Panc1 (cell line): ENCODE measurements at regions not wholly inside any gene's neighbourhood (a gene's known extent, or its start where the extent isn't known, plus 50 kb on each side); places are given as distances from the start of the nearest gene placed in this dataset.

ENCODE experiments used
- ATAC-seq: fragments of 200-7000 bp; cut with Tn5 transposase; 2 replicates; pipeline ENCODE4 v1.9.1; 2020; ENCODE audit warnings: mild to moderate bottlenecking, moderate library complexity
- BruUV-seq: library from RNA; stranded (reverse); fragments of 400-500 nt; replicated peaks from 2 replicates; lab custom pipeline; 2021; lab: Mats Ljungman, UMichigan
- CTCF ChIA-PET: fragments of 300-600 bp; sonication (Branson Sonifier 250); formaldehyde crosslinking; loops from one replicate; lab custom pipeline; 2022; ENCODE audit warnings: antibody characterized with exemption; lab: Charles Lee
- POLR2A ChIA-PET: fragments of 300-600 bp; sonication (Branson Sonifier 250); formaldehyde crosslinking; loops from one replicate; lab custom pipeline; 2022; ENCODE audit warnings: antibody characterized with exemption; lab: Charles Lee
- DNase-seq: peaks from one replicate; pipeline ENCODE4 v3.0.0-alpha.2; 2010; ENCODE audit warnings: low read depth, low spot score
- H3K27ac ChIP-seq: 2 replicates; pipeline ENCODE4 v1.5.1; 2011; ENCODE audit warnings: mild to moderate bottlenecking, low read length, inconsistent platforms
- H3K27me3 ChIP-seq: fragments of 200-500 bp; sonication (Bioruptor generic); 2 replicates; pipeline ENCODE4 v1.6.0; 2014; ENCODE audit warnings: low read length, inconsistent platforms; ENCODE audit not compliant: control insufficient read depth, insufficient read depth
- H3K36me3 ChIP-seq: fragments of 200-500 bp; sonication (Bioruptor generic); 2 replicates; pipeline ENCODE4 v1.5.1; 2014; ENCODE audit warnings: inconsistent platforms, mild to moderate bottlenecking, low read length, moderate library complexity; ENCODE audit not compliant: control insufficient read depth, insufficient read depth
- H3K4me1 ChIP-seq: 2 replicates; pipeline ENCODE4 v1.5.1; 2011; ENCODE audit warnings: inconsistent platforms, mild to moderate bottlenecking, low read length, moderate library complexity; ENCODE audit not compliant: control insufficient read depth, insufficient read depth
- H3K4me3 ChIP-seq, 2 experiments: 2 replicates each; pipeline ENCODE4 v1.5.1; 2011 to 2012; ENCODE audit warnings: low read depth in 2 of 2, low read length in 2 of 2, mild to moderate bottlenecking in 2 of 2, inconsistent platforms in 1 of 2, moderate library complexity in 1 of 2
- H3K9me3 ChIP-seq: fragments of 200-500 bp; sonication (Bioruptor generic); 2 replicates; pipeline ENCODE4 v1.5.1; 2014; ENCODE audit warnings: low read depth, mild to moderate bottlenecking, inconsistent platforms, low read length, moderate library complexity; ENCODE audit not compliant: control insufficient read depth, insufficient read depth
- POLR2AphosphoS5 ChIP-seq: IDR thresholded peaks from 2 replicates; pipeline ENCODE4 v1.6.1; 2012; ENCODE audit warnings: mild to moderate bottlenecking, low read depth, low read length, moderate library complexity
- SIN3A ChIP-seq: IDR thresholded peaks from 2 replicates; pipeline ENCODE4 v1.6.1; 2012; ENCODE audit warnings: low read depth, mild to moderate bottlenecking, low read length, moderate library complexity, borderline replicate concordance; ENCODE audit not compliant: insufficient read depth
- TCF7L2 ChIP-seq: IDR thresholded peaks from 2 replicates; pipeline ENCODE4 v1.6.1; 2011; ENCODE audit warnings: mild to moderate bottlenecking, low read depth, low read length, inconsistent platforms
- in situ Hi-C: cut with HindIII; loops from 2 replicates; pipeline ENCODE4 v1.10.0; 2016; ENCODE audit warnings: low sequenced_read_pairs, low pct_unique_long_range_greater_than_20kb
- intact Hi-C: fragments of 100-400 bp; cut with micrococcal nuclease; formaldehyde crosslinking; loops from one replicate; pipeline ENCODE4 v1.10.0; 2022; ENCODE audit not compliant: unreplicated experiment
- TF ChIP-seq, protein P1 (sequence below), 2 experiments: IDR thresholded peaks; 2 replicates each; pipeline ENCODE4 v1.6.1; 2011 to 2012; ENCODE audit warnings: low read depth in 2 of 2, control low read depth in 1 of 2, low read length in 1 of 2, mild to moderate bottlenecking in 1 of 2, moderate library complexity in 1 of 2; ENCODE audit not compliant: insufficient read depth in 1 of 2
- TF ChIP-seq, protein P2 (sequence below): fragments of 450-650 bp; IDR thresholded peaks from 2 replicates; pipeline ENCODE4 v1.5.1; 2017; ENCODE audit warnings: mild to moderate bottlenecking

DNA sequence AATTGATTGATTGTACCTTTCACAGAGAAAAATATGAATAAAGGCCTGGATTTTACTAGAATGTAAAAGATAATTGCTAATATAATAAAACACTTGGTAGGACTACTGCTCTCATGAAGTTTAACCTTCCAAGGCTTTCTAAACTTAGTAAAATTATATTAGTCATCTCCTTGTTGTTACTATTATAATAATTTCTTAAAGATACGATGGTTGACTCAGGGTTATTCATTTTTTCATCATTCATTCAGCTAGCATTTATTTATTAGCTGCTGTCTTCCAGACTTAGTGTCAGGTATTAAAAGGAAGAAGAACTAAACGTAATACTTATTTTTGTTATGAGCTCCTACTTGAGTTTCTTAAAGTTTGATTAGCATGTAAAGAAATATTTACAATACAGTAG lies 771.6 kb upstream of the NR2F2 start:
- CTCF ChIA-PET: interaction anchor here (0.6 kb wide), 1 partner anchor 768 kb away, joined by 5 read pairs; no protein-coding TSS in a partner anchor
- no peak overlapping the region for H3K27ac ChIP-seq

DNA sequence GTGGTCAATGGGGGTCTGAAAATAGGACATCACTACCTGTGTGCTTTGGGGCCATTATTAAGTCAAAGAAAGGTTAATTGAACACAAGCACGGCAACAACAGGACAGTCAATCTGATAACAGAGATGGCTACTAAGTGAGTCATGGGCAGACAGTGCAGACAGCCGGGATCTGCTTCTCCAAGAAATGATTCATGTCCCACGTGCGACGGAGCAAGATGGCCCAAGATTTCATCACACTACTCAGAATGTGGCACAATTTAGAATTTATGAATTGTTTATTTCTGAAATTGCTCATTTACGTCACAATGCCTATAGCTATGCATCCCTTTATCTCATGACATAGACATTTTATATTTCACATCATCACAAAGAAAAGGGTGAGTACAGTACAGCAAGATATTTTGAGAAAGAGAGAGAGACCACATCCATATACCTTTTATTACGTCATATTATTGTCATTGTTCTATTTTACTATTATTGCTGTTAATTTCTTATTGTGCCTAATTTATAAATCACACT lies 770.6 kb upstream of the NR2F2 start:
- BruUV-seq: no TSS peak
- DNase-seq: no peak
- Histone ChIP-seq H3K27ac (no peak overlapping the region), H3K27me3 (no peaks in the 10 kb centered on the region), H3K4me1 (no peaks in the 10 kb centered on the region), H3K9me3 (no peaks in the 10 kb centered on the region), H3K36me3 (no peaks in the 10 kb centered on the region), H3K4me3 (no peak overlapping the region)
- intact Hi-C loops (no loop called here), in situ Hi-C loops (no loop called here)
- ChIA-PET POLR2A (no interaction called here), CTCF (no interaction called here)
- ATAC-seq: no peak
- TF ChIP-seq, protein P1, sequence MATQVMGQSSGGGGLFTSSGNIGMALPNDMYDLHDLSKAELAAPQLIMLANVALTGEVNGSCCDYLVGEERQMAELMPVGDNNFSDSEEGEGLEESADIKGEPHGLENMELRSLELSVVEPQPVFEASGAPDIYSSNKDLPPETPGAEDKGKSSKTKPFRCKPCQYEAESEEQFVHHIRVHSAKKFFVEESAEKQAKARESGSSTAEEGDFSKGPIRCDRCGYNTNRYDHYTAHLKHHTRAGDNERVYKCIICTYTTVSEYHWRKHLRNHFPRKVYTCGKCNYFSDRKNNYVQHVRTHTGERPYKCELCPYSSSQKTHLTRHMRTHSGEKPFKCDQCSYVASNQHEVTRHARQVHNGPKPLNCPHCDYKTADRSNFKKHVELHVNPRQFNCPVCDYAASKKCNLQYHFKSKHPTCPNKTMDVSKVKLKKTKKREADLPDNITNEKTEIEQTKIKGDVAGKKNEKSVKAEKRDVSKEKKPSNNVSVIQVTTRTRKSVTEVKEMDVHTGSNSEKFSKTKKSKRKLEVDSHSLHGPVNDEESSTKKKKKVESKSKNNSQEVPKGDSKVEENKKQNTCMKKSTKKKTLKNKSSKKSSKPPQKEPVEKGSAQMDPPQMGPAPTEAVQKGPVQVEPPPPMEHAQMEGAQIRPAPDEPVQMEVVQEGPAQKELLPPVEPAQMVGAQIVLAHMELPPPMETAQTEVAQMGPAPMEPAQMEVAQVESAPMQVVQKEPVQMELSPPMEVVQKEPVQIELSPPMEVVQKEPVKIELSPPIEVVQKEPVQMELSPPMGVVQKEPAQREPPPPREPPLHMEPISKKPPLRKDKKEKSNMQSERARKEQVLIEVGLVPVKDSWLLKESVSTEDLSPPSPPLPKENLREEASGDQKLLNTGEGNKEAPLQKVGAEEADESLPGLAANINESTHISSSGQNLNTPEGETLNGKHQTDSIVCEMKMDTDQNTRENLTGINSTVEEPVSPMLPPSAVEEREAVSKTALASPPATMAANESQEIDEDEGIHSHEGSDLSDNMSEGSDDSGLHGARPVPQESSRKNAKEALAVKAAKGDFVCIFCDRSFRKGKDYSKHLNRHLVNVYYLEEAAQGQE (IDR thresholded peaks at IDR 0.05; ENCODE audit: insufficient read depth in 1 of 2, low read depth in 2 of 2, low read length in 1 of 2): no peak

More for the DNA sequence above, 771.6 kb upstream of the NR2F2 start:
- no peak for TF ChIP-seq SIN3A
- no peak for TF ChIP-seq TCF7L2
- no peak for TF ChIP-seq POLR2AphosphoS5
- TF ChIP-seq, protein P1 (IDR thresholded peaks at IDR 0.05; ENCODE audit: insufficient read depth in 1 of 2, low read depth in 2 of 2, low read length in 1 of 2): no peak
- TF ChIP-seq, protein P2, sequence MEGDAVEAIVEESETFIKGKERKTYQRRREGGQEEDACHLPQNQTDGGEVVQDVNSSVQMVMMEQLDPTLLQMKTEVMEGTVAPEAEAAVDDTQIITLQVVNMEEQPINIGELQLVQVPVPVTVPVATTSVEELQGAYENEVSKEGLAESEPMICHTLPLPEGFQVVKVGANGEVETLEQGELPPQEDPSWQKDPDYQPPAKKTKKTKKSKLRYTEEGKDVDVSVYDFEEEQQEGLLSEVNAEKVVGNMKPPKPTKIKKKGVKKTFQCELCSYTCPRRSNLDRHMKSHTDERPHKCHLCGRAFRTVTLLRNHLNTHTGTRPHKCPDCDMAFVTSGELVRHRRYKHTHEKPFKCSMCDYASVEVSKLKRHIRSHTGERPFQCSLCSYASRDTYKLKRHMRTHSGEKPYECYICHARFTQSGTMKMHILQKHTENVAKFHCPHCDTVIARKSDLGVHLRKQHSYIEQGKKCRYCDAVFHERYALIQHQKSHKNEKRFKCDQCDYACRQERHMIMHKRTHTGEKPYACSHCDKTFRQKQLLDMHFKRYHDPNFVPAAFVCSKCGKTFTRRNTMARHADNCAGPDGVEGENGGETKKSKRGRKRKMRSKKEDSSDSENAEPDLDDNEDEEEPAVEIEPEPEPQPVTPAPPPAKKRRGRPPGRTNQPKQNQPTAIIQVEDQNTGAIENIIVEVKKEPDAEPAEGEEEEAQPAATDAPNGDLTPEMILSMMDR: no peak
- Histone ChIP-seq H3K4me3 (no peak overlapping the region), H3K9me3 (no peaks in the 10 kb centered on the region), H3K27me3 (no peaks in the 10 kb centered on the region), H3K4me1 (no peaks in the 10 kb centered on the region), H3K36me3 (no peaks in the 10 kb centered on the region)
- POLR2A ChIA-PET: no interaction called here
- intact Hi-C loops: no loop called here
- in situ Hi-C loops: no loop called here
- ATAC-seq (no peak), DNase-seq (no peak)
- no TSS peak for BruUV-seq
